ENCODE measurements at regions not wholly inside any gene's neighbourhood (a gene's known extent, or its start where the extent isn't known, plus 50 kb on each side); places are given as distances from the start of the nearest gene placed in this dataset.

- DNase-seq (ENCODE audit: low read depth): no peak
Observed at GRCh38 chr12:92614502-92614901, 88.3 kb upstream of the PLEKHG7 start.

- no peak for DNase-seq (ENCODE audit: low read depth)
Observed at GRCh38 chr12:92614001-92614400, 88.8 kb upstream of the PLEKHG7 start.

GRCh38 chr12:92612611-92613010 lies 90.2 kb upstream of the PLEKHG7 start:
- no peak for DNase-seq (ENCODE audit: low read depth)

GRCh38 chr12:92608151-92609091 lies 94.4 kb upstream of the PLEKHG7 start:
- no peak for DNase-seq (ENCODE audit: low read depth)

- DNase-seq (ENCODE audit: low read depth): no peak
Observed at GRCh38 chr12:92606956-92607355, 95.8 kb upstream of the PLEKHG7 start.

- DNase-seq (ENCODE audit: low read depth): no peak
Observed at GRCh38 chr12:92605621-92606170, 97.1 kb upstream of the PLEKHG7 start.

- DNase-seq (ENCODE audit: low read depth): no peak
Observed at GRCh38 chr12:92604786-92605185, 98.0 kb upstream of the PLEKHG7 start.

- DNase-seq (ENCODE audit: low read depth): no peak
Observed at GRCh38 chr12:92603741-92604432, 98.9 kb upstream of the PLEKHG7 start.

- DNase-seq (ENCODE audit: low read depth): no peak
Observed at GRCh38 chr12:92602930-92603623, 99.7 kb upstream of the PLEKHG7 start.

- DNase-seq (ENCODE audit: low read depth): no peak
Observed at GRCh38 chr12:92602476-92602875, 100.3 kb upstream of the PLEKHG7 start.

- no peak for DNase-seq (ENCODE audit: low read depth)
Observed at GRCh38 chr12:92601680-92602079, 101.1 kb upstream of the PLEKHG7 start.

- DNase-seq (ENCODE audit: low read depth): no peak
Observed at GRCh38 chr12:92601176-92601575, 101.6 kb upstream of the PLEKHG7 start.

GRCh38 chr12:92600052-92600451 lies 102.7 kb upstream of the PLEKHG7 start:
- no peak for DNase-seq (ENCODE audit: low read depth)

GRCh38 chr12:92597997-92598396 lies 104.8 kb upstream of the PLEKHG7 start:
- peak; percentile 43 for DNase-seq (ENCODE audit: low read depth)

GRCh38 chr12:92597118-92597517 lies 105.7 kb upstream of the PLEKHG7 start:
- no peak for DNase-seq (ENCODE audit: low read depth)

- DNase-seq (ENCODE audit: low read depth): no peak
Observed at GRCh38 chr12:92596383-92596782, 106.4 kb upstream of the PLEKHG7 start.

GRCh38 chr12:92595663-92596062 lies 107.1 kb upstream of the PLEKHG7 start:
- DNase-seq (ENCODE audit: low read depth): no peak

- peak; percentile 78 for DNase-seq (ENCODE audit: low read depth)
Observed at GRCh38 chr12:92593734-92594402, 108.9 kb upstream of the PLEKHG7 start.

GRCh38 chr12:92585115-92585727 lies 117.6 kb upstream of the PLEKHG7 start:
- no peak for DNase-seq (ENCODE audit: low read depth)

GRCh38 chr12:92583910-92584309 lies 118.9 kb upstream of the PLEKHG7 start:
- no peak for DNase-seq (ENCODE audit: low read depth)

- no peak for DNase-seq (ENCODE audit: low read depth)
Observed at GRCh38 chr12:92582893-92583292, 119.9 kb upstream of the PLEKHG7 start.

All from stimulated activated CD4-positive, alpha-beta T cell treated with anti-CD3 and anti-CD28 coated beads, Interleukin-2, amount 100 ng/mL, for 4 hours (primary cell).